GM20000 (cell line): ENCODE measurements at regions not wholly inside any gene's neighbourhood (a gene's known extent, or its start where the extent isn't known, plus 50 kb on each side); places are given as distances from the start of the nearest gene placed in this dataset.
"Not testable (repeated sequence)": the region's sequence is repeated elsewhere in the genome, so short reads cannot be mapped to it uniquely, and the experiment has no call there.

Experiments
- DNase-seq: peaks from one replicate; pipeline ENCODE4 v3.0.0; 2012; ENCODE audit warnings: low spot score
- CTCF ChIP-seq: IDR thresholded peaks from 2 replicates; pipeline ENCODE4 v1.5.1; 2012; ENCODE audit warnings: mild to moderate bottlenecking, control low read depth; ENCODE audit errors: extremely low read depth, missing control alignments

DNA sequence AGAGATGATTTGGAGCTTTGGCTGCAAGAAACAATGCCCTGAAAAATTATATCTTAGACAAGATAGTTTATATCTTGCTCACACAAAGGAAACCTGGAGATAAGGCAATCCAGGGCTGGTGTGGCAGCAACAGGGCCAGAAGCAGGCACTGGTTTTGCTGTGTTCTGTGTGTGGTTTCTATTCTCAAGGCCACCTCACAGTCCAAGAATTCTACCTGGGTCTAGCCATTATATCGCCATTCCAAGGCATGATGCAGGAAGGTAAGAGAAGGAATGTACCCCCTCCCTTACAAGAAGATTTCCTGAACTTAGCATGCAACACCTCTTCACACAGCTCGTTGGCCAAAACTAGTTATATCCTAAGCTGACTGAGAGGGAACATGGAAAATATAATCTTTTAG lies 74.5 kb upstream of the MEGF10 start:
- DNase-seq, result no peak
- no peak for TF ChIP-seq CTCF

DNA sequence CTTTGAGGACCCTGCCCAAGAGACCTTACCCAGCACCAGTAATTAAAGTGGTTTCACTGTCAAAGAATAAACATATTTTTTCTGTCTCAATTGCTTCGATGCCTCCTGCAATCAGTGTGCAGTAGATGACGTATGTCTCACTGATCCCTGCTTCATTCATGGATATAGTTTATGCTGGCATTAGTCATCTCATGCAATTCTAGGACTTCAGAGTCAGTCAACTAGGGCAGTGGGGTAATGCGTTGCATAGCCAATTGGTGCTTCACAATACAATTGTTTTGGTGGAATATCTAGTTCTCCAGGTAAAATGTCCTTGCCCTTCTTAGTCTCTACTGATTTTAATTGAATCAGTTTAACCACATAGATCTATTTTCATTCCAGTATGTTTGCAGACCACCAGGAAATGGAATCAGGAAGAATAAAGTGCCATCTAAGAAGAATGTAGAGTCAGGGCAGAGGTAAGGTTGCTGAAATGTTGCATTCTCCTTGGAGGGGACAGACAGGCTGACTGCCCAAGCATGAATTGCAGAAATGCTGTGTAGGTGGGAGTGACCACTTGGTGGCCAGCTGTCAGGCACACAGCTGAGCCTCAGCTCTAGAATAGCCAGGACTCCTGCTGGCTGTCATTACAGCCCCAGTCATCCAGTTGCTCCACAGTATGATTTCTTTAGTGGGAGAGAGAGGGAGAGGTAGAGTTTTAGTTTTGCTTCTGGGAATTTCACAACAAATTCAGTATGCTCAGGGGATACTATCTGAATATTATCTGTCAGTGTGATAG lies 73.5 kb upstream of the MEGF10 start:
- no peak for TF ChIP-seq CTCF
- DNase-seq, result no peak

DNA sequence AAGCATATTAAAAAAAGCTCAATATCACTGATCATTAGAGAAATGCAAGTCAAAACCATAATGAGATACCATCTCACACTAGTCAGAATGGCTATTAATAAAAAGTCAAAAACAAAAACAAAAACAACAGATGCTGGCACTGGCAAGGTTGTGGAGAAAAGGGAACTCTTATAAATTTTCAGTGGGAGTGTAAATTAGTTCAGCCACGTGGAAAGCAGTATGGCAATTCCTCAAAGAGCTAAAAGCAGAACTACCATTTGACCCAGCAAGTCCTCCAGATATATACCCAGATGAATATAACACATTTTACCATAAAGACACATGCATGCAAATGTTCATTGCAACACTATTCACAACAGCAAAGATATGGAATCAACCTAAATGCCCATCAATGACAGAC lies 68.7 kb upstream of the MEGF10 start:
- DNase-seq, result not testable (repeated sequence)

- not testable (repeated sequence) for DNase-seq
Observed at GRCh38 chr5:127222571-127223156, 67.9 kb upstream of the MEGF10 start.

DNA sequence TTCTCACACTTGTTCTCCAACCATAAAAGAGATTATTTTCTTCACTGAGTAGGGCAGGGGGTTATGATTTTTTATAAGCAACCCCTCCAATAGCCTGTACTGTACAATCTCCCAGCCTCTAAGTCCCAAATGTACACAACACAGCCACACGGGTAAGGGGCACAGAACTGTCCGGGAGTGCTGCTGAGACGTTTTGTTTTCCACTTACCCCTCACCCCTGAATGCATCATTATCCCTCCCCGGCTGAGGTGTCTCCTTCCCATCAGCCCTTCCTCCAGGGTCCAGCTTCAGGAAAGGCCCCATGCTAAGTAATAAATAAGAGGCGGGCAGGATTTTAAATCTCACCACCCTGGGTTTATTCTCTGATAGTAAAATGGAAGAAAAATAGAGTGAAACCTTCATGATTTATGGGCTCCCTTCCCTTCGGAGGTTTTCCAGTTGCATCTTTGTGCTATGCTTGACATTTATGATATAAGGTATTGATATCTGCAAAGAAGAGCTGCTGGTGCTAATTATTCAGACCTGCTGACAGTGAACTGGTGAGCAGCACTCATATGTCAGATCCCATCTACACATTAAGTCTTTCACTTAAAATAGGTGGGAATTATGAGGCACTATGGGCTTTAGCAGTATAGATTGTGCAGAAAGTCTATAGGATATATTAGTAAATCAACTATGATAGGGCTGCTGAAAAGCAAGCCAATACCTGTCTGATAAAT lies 67.2 kb upstream of the MEGF10 start:
- no peak for DNase-seq
- no peak for TF ChIP-seq CTCF

GRCh38 chr5:127227881-127228280 lies 62.7 kb upstream of the MEGF10 start:
- no peak for TF ChIP-seq CTCF
- no peak for DNase-seq

DNA sequence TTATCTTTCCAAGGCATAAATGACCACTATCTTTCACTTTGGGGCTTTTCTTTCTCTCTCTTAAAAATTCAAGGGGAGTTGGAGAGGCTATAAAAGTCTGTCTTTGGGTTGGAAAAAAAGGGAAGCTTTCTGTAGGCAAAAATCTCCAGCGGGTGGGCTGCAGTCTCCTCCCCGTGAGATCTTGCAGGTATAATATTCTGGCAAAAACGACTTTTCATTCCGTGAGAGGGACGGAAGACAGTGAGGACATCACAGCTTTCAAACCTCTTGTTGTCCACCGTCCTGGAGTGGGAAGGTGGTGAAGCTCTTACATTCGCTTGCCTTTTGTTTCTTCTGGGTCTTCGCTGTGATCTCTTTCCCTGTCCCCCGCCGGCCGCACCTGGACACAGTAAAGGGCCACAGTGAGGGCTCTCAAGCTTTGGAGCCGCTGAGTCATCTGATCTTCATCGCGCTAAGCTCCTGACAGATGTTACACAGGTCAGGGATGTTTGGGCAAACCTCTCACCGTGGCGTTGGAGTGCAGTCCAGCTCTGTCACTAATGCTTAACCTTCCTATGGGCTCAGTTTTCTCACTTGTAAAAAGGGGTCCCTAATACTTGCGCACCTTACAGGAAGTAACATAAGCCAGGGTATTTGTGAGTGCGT lies 61.9 kb upstream of the MEGF10 start:
- DNase-seq, result no peak
- TF ChIP-seq CTCF, result no peak

- no peak for TF ChIP-seq CTCF
Observed at GRCh38 chr5:127229185-127229889, 61.3 kb upstream of the MEGF10 start.

More at GRCh38 chr5:127229185-127229889, 61.3 kb upstream of the MEGF10 start:
- DNase-seq, result peak; percentile 80
